GM19467 (cell line): ENCODE measurements at regions not wholly inside any gene's neighbourhood (a gene's known extent, or its start where the extent isn't known, plus 50 kb on each side); places are given as distances from the start of the nearest gene placed in this dataset.
"Not testable (repeated sequence)": the region's sequence is repeated elsewhere in the genome, so short reads cannot be mapped to it uniquely, and the experiment has no call there.

Experiments
- ATAC-seq: cut with Tn5 transposase; IDR thresholded peaks from one replicate; pipeline ENCODE4 v1.9.1; 2021; ENCODE audit warnings: mild to moderate bottlenecking, moderate library complexity; ENCODE audit not compliant: unreplicated experiment

- no peak for ATAC-seq
These were observed 218.3 kb upstream of the EEF2KMT start for GRCh38 chr16:5315914-5316313.

- no peak for ATAC-seq
These were observed 216.8 kb upstream of the EEF2KMT start for GRCh38 chr16:5314377-5314776.

- ATAC-seq = no peak
These were observed 212.5 kb upstream of the EEF2KMT start for GRCh38 chr16:5309946-5310611.

GRCh38 chr16:5305023-5305422, 207.4 kb upstream of the EEF2KMT start:
- ATAC-seq = no peak

GRCh38 chr16:5302372-5303114, 204.9 kb upstream of the EEF2KMT start:
- ATAC-seq = no peak

- ATAC-seq = no peak
These were observed 200.6 kb upstream of the EEF2KMT start for GRCh38 chr16:5298202-5298601.

GRCh38 chr16:5296176-5296575, 198.6 kb upstream of the EEF2KMT start:
- ATAC-seq = no peak

- ATAC-seq = not testable (repeated sequence)
These were observed 197.7 kb upstream of the EEF2KMT start for GRCh38 chr16:5295304-5295703.

GRCh38 chr16:5282152-5282551, 184.6 kb upstream of the EEF2KMT start:
- ATAC-seq = not testable (repeated sequence)

GRCh38 chr16:5257462-5257861, 159.9 kb upstream of the EEF2KMT start:
- ATAC-seq = no peak

- ATAC-seq = no peak
These were observed 155.2 kb upstream of the EEF2KMT start for GRCh38 chr16:5252791-5253190.

- ATAC-seq = not testable (repeated sequence)
These were observed 149.8 kb upstream of the EEF2KMT start for GRCh38 chr16:5247403-5247802.

- not testable (repeated sequence) for ATAC-seq
These were observed 142.7 kb upstream of the EEF2KMT start for GRCh38 chr16:5240278-5240626.

GRCh38 chr16:5239472-5240277, 142.1 kb upstream of the EEF2KMT start:
- ATAC-seq = not testable (repeated sequence)

- ATAC-seq = no peak
These were observed 137.5 kb upstream of the EEF2KMT start for GRCh38 chr16:5235119-5235518.

- ATAC-seq = no peak
These were observed 136.9 kb upstream of the EEF2KMT start for GRCh38 chr16:5234295-5235050.

GRCh38 chr16:5231246-5231759, 133.7 kb upstream of the EEF2KMT start:
- ATAC-seq = no peak

GRCh38 chr16:5228369-5228768, 130.8 kb upstream of the EEF2KMT start:
- no peak for ATAC-seq

- no peak for ATAC-seq
These were observed 128.5 kb upstream of the EEF2KMT start for GRCh38 chr16:5225931-5226655.

- no peak for ATAC-seq
These were observed 125.2 kb upstream of the EEF2KMT start for GRCh38 chr16:5222761-5223160.
